HEK293 (cell line): ENCODE measurements at regions not wholly inside any gene's neighbourhood (a gene's known extent, or its start where the extent isn't known, plus 50 kb on each side); places are given as distances from the start of the nearest gene placed in this dataset.

ENCODE experiments used
- CTCF ChIA-PET: fragments of 350-600 bp; formaldehyde crosslinking; extraction: SDS; loops from one replicate; lab custom pipeline; 2021; ENCODE audit warnings: antibody characterized with exemption; lab: Yijun Ruan, JAX
- POLR2A ChIA-PET: fragments of 300-600 bp; formaldehyde crosslinking; extraction: SDS; loops from one replicate; lab custom pipeline; 2020; ENCODE audit warnings: antibody characterized with exemption, inconsistent platforms; lab: Yijun Ruan, JAX
- H3K27ac ChIP-seq: fragments of 200-500 bp; sonication (Bioruptor generic); 2 replicates; pipeline ENCODE4 v1.5.1; 2014; ENCODE audit warnings: low read depth, low read length, control low read depth, inconsistent platforms; ENCODE audit errors: extremely low read depth
- H3K36me3 ChIP-seq, 2 experiments: fragments of 200-500 bp in 1 of 2; sonication (Bioruptor generic) in 1 of 2; 1 replicate in 1 of 2; 2 replicates in 1 of 2; pipeline ENCODE4 v1.5.1; 2014 to 2017; ENCODE audit warnings: inconsistent platforms in 2 of 2, low read length in 2 of 2; ENCODE audit not compliant: control insufficient read depth in 2 of 2, insufficient read depth in 1 of 2
- H3K4me1 ChIP-seq: fragments of 200-500 bp; sonication (Bioruptor generic); 2 replicates; pipeline ENCODE4 v1.5.1; 2014; ENCODE audit warnings: mild to moderate bottlenecking, low read length, inconsistent platforms; ENCODE audit not compliant: control insufficient read depth, insufficient read depth
- H3K4me3 ChIP-seq: 2 replicates; pipeline ENCODE4 v1.5.1; 2011; ENCODE audit warnings: low read depth, mild to moderate bottlenecking, control low read depth, low read length, moderate library complexity
- H3K9me3 ChIP-seq: fragments of 200-500 bp; sonication (Bioruptor generic); 2 replicates; pipeline ENCODE4 v1.5.1; 2014; ENCODE audit warnings: low read depth, low read length, inconsistent platforms; ENCODE audit not compliant: control insufficient read depth, insufficient read depth
- GLIS1 ChIP-seq: fragments of 450-650 bp; formaldehyde crosslinking; IDR thresholded peaks from 2 replicates; pipeline ENCODE4 v1.5.1; 2016; ENCODE audit warnings: missing biosample characterization, missing genetic modification characterization
- OVOL3 ChIP-seq: fragments of 450-650 bp; formaldehyde crosslinking; IDR thresholded peaks from 2 replicates; pipeline ENCODE4 v1.5.1; 2016; ENCODE audit warnings: missing biosample characterization, missing genetic modification characterization
- PRDM2 ChIP-seq: fragments of 450-650 bp; formaldehyde crosslinking; IDR thresholded peaks from 2 replicates; pipeline ENCODE4 v1.5.1; 2016; ENCODE audit warnings: missing biosample characterization, missing genetic modification characterization, borderline replicate concordance
- REPIN1 ChIP-seq: fragments of 450-650 bp; formaldehyde crosslinking; IDR thresholded peaks from 2 replicates; pipeline ENCODE4 v1.5.1; 2017; ENCODE audit warnings: missing biosample characterization, missing genetic modification characterization, low read depth
- SALL2 ChIP-seq: fragments of 450-650 bp; formaldehyde crosslinking; IDR thresholded peaks from 2 replicates; pipeline ENCODE4 v1.5.0; 2017; ENCODE audit warnings: missing biosample characterization, mild to moderate bottlenecking, missing genetic modification characterization, borderline replicate concordance
- ZBTB26 ChIP-seq: fragments of 450-650 bp; formaldehyde crosslinking; optimal IDR thresholded peaks from 2 replicates; pipeline ENCODE3; 2016; ENCODE audit warnings: missing biosample characterization, mild to moderate bottlenecking, missing genetic modification characterization
- ZNF169 ChIP-seq: fragments of 450-650 bp; formaldehyde crosslinking; IDR thresholded peaks from 2 replicates; pipeline ENCODE4 v1.5.1; 2016; ENCODE audit warnings: missing biosample characterization, missing genetic modification characterization
- ZNF202 ChIP-seq: fragments of 450-650 bp; formaldehyde crosslinking; IDR thresholded peaks from 2 replicates; pipeline ENCODE4 v1.5.1; 2016; ENCODE audit warnings: missing biosample characterization, missing genetic modification characterization, borderline replicate concordance
- ZNF280C ChIP-seq: fragments of 450-650 bp; formaldehyde crosslinking; IDR thresholded peaks from 2 replicates; pipeline ENCODE4 v1.5.1; 2016; ENCODE audit warnings: missing biosample characterization, missing genetic modification characterization
- ZNF354C ChIP-seq: fragments of 450-650 bp; formaldehyde crosslinking; IDR thresholded peaks from 2 replicates; pipeline ENCODE4 v1.5.1; 2016; ENCODE audit warnings: missing biosample characterization, missing genetic modification characterization, low read depth, borderline replicate concordance
- ZNF366 ChIP-seq: fragments of 450-650 bp; formaldehyde crosslinking; conservative IDR thresholded peaks from 2 replicates; pipeline ENCODE4 v1.5.1; 2016; ENCODE audit warnings: missing biosample characterization, missing genetic modification characterization
- ZNF513 ChIP-seq: fragments of 450-650 bp; IDR thresholded peaks from 2 replicates; pipeline ENCODE4 v1.5.1; 2018; ENCODE audit warnings: missing biosample characterization, missing genetic modification characterization
- ZNF514 ChIP-seq: fragments of 450-650 bp; formaldehyde crosslinking; IDR thresholded peaks from 2 replicates; pipeline ENCODE4 v1.5.1; 2016; ENCODE audit warnings: missing biosample characterization, missing genetic modification characterization
- ZNF521 ChIP-seq: fragments of 450-650 bp; formaldehyde crosslinking; IDR thresholded peaks from 2 replicates; pipeline ENCODE4 v1.5.1; 2017; ENCODE audit warnings: missing biosample characterization, mild to moderate bottlenecking, missing genetic modification characterization
- ZNF596 ChIP-seq: fragments of 450-650 bp; IDR thresholded peaks from 2 replicates; pipeline ENCODE4 v1.5.0; 2018; ENCODE audit warnings: missing biosample characterization, mild to moderate bottlenecking, missing genetic modification characterization, moderate library complexity
- ZNF623 ChIP-seq: fragments of 450-650 bp; formaldehyde crosslinking; IDR thresholded peaks from 2 replicates; pipeline ENCODE4 v1.5.1; 2016; ENCODE audit warnings: missing biosample characterization, missing genetic modification characterization
- ZNF645 ChIP-seq: fragments of 450-650 bp; formaldehyde crosslinking; IDR thresholded peaks from 2 replicates; pipeline ENCODE4; 2016; ENCODE audit warnings: missing biosample characterization, missing genetic modification characterization
- ZNF654 ChIP-seq: fragments of 450-650 bp; formaldehyde crosslinking; IDR thresholded peaks from 2 replicates; pipeline ENCODE4 v1.5.1; 2016; ENCODE audit warnings: low read depth, missing biosample characterization, missing genetic modification characterization
- ZNF768 ChIP-seq: fragments of 450-650 bp; formaldehyde crosslinking; IDR thresholded peaks from 2 replicates; pipeline ENCODE4 v1.5.1; 2018; ENCODE audit warnings: missing biosample characterization, mild to moderate bottlenecking, missing genetic modification characterization

GRCh38 chr5:114838937-114839336 is 330.8 kb downstream of the TRIM36 start:
- Histone ChIP-seq H3K4me3 (no peak overlapping the region), H3K9me3 (no peaks in the 10 kb centered on the region), H3K27ac (no peak overlapping the region), H3K36me3 (no peaks in the 10 kb centered on the region), H3K4me1 (no peaks in the 10 kb centered on the region)
- TF ChIP-seq ZNF202 (tag by site-specific recombination) (no peak), ZNF354C (tag by site-specific recombination) (no peak), ZNF645 (tag by site-specific recombination) (no peak), ZNF280C (no peak), ZNF169 (no peak), PRDM2 (tag by site-specific recombination) (no peak), ZNF513 (tag by site-specific recombination) (no peak), ZNF366 (tag by site-specific recombination) (no peak), ZBTB26 (tag by site-specific recombination) (no peak), SALL2 (no peak), ZNF514 (tag by site-specific recombination) (no peak), REPIN1 (tag by site-specific recombination) (no peak)
- ChIA-PET POLR2A (no interaction called here), CTCF (no interaction called here)

GRCh38 chr5:114830114-114830513 is 339.6 kb downstream of the TRIM36 start:
- H3K4me3 ChIP-seq, result no peak overlapping the region
- POLR2A ChIA-PET, result no interaction called here
- H3K9me3 ChIP-seq, result no peaks in the 10 kb centered on the region
- no peaks in the 10 kb centered on the region for H3K36me3 ChIP-seq
- CTCF ChIA-PET, result no interaction called here
- TF ChIP-seq ZNF521, result no peak
- no peak for TF ChIP-seq OVOL3 (tag by site-specific recombination)
- no peak for TF ChIP-seq ZNF768 (tag by site-specific recombination)
- TF ChIP-seq ZNF623 (tag by site-specific recombination), result no peak
- TF ChIP-seq GLIS1 (tag by site-specific recombination), result no peak
- no peak for TF ChIP-seq ZNF596 (tag by site-specific recombination)
- no peak for TF ChIP-seq ZNF654 (tag by site-specific recombination)
- TF ChIP-seq, all 188 proteins: peak for 0
- no peaks in the 10 kb centered on the region for H3K4me1 ChIP-seq
- H3K27ac ChIP-seq, result no peak overlapping the region
